Panc1 (cell line): ENCODE measurements at regions not wholly inside any gene's neighbourhood (a gene's known extent, or its start where the extent isn't known, plus 50 kb on each side); places are given as distances from the start of the nearest gene placed in this dataset.

Experiments used
- POLR2AphosphoS5 ChIP-seq: IDR thresholded peaks from 2 replicates; pipeline ENCODE4 v1.6.1; 2012; ENCODE audit warnings: mild to moderate bottlenecking, low read depth, low read length, moderate library complexity
- SIN3A ChIP-seq: IDR thresholded peaks from 2 replicates; pipeline ENCODE4 v1.6.1; 2012; ENCODE audit warnings: low read depth, mild to moderate bottlenecking, low read length, moderate library complexity, borderline replicate concordance; ENCODE audit not compliant: insufficient read depth
- TF ChIP-seq, protein P1 (sequence below): fragments of 450-650 bp; IDR thresholded peaks from 2 replicates; pipeline ENCODE4 v1.5.1; 2017; ENCODE audit warnings: mild to moderate bottlenecking

DNA sequence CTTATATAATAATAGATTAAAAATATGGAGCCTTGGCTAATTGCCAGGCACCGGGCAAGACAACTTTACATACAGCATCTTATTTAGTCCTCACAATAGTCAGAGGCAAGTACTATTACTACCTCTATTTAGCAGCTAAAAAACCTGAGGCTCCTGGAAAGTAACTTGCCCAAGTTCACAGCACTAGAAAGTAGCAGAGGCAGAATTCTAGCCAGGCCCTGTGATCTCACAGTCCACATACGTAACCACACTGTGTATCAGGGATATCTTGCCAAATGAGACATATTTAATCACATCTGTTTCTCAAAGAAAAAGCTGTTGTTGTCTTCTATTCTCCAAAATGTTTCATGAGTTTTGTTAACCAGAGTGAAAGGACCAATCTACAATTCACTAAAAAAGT, 378.5 kb downstream of the PLPP3 start:
- TF ChIP-seq, protein P1, sequence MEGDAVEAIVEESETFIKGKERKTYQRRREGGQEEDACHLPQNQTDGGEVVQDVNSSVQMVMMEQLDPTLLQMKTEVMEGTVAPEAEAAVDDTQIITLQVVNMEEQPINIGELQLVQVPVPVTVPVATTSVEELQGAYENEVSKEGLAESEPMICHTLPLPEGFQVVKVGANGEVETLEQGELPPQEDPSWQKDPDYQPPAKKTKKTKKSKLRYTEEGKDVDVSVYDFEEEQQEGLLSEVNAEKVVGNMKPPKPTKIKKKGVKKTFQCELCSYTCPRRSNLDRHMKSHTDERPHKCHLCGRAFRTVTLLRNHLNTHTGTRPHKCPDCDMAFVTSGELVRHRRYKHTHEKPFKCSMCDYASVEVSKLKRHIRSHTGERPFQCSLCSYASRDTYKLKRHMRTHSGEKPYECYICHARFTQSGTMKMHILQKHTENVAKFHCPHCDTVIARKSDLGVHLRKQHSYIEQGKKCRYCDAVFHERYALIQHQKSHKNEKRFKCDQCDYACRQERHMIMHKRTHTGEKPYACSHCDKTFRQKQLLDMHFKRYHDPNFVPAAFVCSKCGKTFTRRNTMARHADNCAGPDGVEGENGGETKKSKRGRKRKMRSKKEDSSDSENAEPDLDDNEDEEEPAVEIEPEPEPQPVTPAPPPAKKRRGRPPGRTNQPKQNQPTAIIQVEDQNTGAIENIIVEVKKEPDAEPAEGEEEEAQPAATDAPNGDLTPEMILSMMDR: no peak
- TF ChIP-seq POLR2AphosphoS5 (no peak), SIN3A (no peak)
